GM21381 (cell line): ENCODE measurements at regions not wholly inside any gene's neighbourhood (a gene's known extent, or its start where the extent isn't known, plus 50 kb on each side); places are given as distances from the start of the nearest gene placed in this dataset.
A peak's percentile ranks its signal among the peaks of the same experiment; 100 is the strongest.

Experiments
- ATAC-seq: cut with Tn5 transposase; IDR thresholded peaks from one replicate; pipeline ENCODE4 v1.9.1; 2021; ENCODE audit warnings: mild to moderate bottlenecking, moderate library complexity; ENCODE audit not compliant: unreplicated experiment

GRCh38 chr12:93101367-93101766, 172.3 kb upstream of the EEA1 start:
- ATAC-seq: no peak

- ATAC-seq: no peak
Observed at GRCh38 chr12:93102312-93102711, 173.2 kb upstream of the EEA1 start.

DNA sequence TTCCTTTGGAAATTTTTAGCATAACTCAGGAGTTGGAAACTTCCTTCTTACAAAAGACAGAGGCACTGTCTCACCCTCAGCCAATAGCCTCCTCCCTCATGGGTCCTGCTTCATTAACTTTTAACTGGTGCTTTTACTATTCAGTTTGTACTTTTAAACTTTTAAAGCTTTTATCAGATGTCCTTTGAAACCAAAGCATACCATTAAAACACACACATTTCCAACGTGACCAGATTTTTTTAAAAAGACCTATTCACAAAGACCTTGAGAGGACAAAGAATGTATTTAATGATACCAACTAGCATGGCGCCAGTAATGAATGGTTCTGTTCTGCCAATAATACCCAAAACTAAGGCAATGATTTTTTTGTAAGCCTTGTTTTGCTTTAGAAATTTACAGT, 173.6 kb upstream of the EEA1 start:
- no peak for ATAC-seq

- ATAC-seq: no peak
Observed at GRCh38 chr12:93103154-93103553, 174.1 kb upstream of the EEA1 start.

DNA sequence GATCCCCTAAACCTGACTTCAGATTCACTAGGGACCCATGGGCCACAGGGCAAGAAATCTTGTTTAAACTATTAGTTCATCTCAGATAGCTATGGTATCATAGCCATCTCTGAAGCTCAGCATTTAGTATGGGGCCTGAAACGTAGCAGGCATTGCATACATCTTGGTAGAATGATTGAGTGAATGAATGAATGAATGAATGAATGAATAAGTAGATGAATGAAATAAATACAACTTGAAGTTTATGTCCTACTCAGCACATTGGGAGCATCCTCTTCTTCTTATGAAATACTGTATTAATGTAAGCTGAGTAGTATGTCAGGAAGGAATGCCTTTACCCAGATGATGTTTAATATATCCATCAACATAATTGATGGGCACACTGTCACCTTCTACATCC, 175.4 kb upstream of the EEA1 start:
- no peak for ATAC-seq

DNA sequence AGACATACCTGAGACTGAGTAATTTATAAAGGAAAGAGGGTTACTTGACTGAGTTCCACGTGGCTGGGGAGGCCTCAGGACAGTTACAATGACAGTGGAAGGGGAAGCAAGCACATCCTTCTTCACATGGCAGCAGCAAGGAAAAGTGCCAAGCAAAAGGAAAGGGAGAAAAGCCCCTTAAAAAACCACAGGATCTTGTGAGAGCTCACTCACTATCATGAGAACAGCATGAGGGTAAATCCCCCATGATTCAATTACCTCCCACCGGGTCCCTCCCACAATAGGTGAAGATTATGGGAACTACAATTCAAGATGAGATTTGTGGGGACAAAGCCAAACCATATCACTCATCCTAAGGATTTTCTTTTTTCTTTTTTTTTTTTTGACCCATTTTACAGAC, 177.8 kb upstream of the EEA1 start:
- peak; percentile 41 for ATAC-seq

DNA sequence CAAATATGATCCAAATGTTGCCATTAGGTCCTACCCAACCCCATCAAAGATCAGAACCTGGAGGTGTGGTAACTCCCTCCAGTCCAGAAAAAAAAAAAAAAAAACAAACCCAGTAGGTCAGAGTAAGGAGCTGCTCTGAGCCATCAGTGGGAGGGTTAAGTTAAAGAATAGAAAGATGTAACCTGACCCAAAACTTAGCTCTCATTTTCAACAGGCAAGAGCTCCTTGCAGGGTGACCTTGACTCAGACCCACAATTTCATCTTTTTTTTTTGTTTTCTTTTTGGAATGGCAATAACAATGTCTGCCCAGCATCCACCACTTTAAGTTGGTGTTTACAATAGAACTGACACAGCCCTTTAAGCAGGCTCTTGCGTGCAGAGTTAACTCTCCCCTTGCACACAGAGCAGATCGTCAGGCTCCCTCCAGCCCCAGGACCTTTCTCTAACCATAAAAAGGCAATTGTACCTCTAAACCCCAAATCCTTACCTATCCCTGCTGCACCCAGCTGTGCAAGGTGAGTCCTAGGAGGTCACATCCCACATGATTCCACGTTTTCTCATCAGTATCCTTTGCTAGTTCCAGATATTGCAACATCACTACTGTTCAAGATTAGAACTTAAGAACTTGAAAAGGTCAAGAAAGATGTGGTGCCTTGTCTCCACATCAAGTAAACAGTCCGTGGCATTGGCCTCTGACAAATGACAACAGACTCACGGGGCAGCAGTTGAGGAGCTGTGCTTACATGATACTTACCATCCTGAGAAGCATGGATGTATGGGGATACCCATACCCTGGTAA, 178.6 kb upstream of the EEA1 start:
- ATAC-seq: peak; percentile 20

- ATAC-seq: no peak
Observed at GRCh38 chr12:93108985-93109384, 179.9 kb upstream of the EEA1 start.

DNA sequence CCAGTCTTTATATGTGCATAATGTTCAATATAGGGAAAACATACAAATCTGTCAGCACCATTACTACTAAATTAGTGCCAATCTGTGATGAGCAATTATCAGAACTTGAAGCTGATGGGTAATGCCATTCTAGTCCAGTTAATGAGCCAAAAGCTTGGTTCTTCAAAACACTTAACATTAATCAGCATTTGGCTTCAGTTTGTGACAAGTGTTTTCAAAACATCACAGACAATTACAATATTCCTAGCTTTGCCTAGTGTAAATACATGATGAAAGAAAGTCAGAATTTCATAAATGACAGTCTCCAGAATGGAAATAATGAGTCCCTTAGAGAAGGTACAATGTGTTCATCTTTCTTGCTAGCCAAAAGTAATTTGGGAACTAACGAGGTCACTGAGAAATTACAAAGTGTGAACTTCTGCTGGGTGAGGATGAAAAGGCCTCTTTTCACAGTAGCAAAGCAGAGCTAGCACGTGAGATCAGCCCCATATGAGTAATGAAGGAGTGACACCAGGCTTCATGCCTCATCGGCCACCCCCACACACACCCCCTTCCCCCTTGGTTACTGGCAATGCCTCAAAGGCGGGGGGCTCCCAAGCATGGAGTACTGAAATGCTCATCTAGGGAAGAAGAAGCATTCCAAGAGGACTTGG, 180.6 kb upstream of the EEA1 start:
- ATAC-seq: no peak

DNA sequence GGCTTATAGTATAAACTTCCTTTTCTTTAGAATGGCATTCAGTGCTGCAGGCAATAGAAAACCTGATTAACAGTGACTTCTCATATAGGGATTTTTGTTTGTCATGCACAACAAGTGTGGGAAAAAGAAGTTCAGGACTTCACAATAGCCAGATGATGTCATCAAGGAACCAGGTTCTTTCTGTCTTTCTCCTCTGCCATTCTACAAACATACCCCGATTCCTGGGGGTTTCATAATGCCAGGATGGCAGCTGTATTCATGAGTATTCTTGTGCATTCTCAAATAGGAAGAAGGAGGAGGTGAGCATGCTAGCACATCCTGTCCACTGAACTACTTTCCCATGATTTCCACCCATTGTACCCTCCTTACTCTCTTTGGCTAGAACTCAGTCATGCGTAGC, 182.7 kb upstream of the EEA1 start:
- ATAC-seq: no peak

DNA sequence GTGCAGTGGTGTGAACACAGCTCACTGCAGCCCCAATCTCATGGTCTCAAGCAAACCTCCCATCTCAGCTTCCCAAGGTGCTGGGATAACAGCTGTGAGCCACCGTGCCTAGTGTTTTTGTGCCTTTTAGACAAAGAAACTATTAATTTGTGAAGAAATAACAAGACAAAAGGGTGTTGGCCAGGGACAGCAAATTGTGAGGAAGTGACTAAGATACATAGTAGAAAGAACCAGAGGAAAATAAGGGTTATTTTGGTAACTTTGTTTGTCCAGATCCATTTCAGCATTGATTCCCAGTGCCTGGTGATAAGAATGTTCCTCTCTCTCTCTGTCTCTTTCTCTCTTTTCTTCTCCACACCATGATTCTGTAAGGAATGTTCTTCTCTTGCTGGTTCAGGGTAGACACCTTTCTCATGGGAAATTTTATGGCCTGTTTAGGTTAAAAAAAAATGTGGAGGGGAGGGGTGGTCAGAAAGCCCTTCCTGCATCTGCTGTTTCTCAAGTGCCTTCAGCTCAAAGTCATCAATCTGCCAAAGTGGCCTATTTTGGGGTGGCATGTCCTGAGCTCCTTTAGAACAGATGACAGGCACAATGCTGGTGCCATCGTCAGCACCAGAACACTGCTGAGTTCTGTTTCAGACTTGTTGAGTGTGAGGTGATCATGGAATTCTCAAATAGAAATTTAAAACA, 184.4 kb upstream of the EEA1 start:
- ATAC-seq: no peak

DNA sequence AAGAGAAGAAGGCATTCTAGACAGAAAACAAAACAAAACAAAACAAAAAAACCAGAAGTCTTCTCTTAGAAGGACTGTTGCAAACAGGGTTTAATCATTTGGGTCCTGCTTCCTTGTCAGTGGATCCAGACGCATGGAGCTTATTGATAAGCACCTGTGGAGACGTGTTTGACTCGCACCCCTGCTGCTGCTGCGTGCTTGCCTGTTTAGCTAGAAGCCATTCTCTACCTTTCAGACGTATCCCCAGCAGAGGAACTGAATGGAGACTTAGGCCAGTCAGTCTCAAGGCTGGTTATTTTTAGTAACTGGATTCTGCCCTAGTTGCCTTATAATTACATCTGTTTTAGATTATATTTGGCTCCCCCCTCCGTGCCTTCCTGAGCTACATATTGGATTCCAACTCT, 186.1 kb upstream of the EEA1 start:
- ATAC-seq: no peak

- no peak for ATAC-seq
Observed at GRCh38 chr12:93115646-93116045, 186.6 kb upstream of the EEA1 start.

DNA sequence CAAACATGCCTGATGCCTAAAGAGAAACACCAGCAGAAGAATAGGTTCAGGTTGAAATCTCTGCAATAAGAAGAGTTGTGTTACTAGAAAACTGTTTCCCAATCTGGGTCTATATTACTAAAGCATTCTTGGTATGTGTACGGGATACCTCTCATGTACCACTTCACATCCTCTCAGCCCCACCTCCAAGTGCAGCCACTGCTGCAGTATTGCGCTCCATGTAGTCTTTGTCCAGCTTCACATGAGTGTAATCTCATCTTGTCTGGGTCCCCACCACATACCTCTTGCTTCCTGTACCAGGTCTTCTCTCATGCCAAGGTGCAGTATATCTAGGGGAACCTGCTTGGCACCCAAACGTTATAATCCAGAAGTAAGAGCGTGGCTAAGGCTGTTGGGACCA, 187.5 kb upstream of the EEA1 start:
- ATAC-seq: no peak

- ATAC-seq: no peak
Observed at GRCh38 chr12:93121729-93122488, 192.8 kb upstream of the EEA1 start.

GRCh38 chr12:93122569-93123091, 193.5 kb upstream of the EEA1 start:
- no peak for ATAC-seq

DNA sequence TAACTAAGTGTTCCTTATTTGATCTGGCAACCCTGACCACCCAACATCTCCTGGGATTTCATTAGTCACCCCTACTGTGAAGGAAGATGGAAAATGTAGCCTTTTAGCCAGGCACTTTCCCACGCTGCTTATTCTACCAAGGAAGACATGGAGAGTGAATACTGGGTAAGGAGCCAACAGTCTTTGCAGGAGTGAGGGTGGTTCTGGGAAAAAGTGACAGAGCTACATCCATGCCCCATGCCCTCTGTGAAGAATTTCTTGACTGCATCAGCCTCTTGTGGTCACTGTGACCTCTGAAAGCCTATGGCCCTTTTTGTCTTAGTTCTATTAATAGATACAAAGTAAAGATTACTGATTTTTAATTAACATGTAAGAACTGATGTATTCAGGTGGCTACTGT, 196.0 kb upstream of the EEA1 start:
- no peak for ATAC-seq

GRCh38 chr12:93126069-93126474, 197.0 kb upstream of the EEA1 start:
- peak; percentile 52 for ATAC-seq

GRCh38 chr12:93127107-93127560, 198.0 kb upstream of the EEA1 start:
- ATAC-seq: no peak

- ATAC-seq: no peak
Observed at GRCh38 chr12:93127582-93128331, 198.7 kb upstream of the EEA1 start.
